Small intestine (tissue), 7 donors: ENCODE measurements at regions not wholly inside any gene's neighbourhood (a gene's known extent, or its start where the extent isn't known, plus 50 kb on each side); places are given as distances from the start of the nearest gene placed in this dataset.

Experiments
- DNase-seq, 2 donors: peaks; one replicate each; pipeline versions ENCODE4 v3.0.0 to v3.0.0-alpha.2; 2013
- FAIRE-seq: peaks from 2 replicates; lab custom pipeline; 2012; peaks lifted over from hg19 to GRCh38; lab: Jason Lieb, UNC
- H3K27ac ChIP-seq, 3 donors: one replicate each; pipeline ENCODE4 v1.5.1; 2013; ENCODE audit warnings: low read length in 2 of 3, mild to moderate bottlenecking in 2 of 3, control low read depth in 1 of 3, inconsistent platforms in 1 of 3, low read depth in 1 of 3, moderate library complexity in 1 of 3
- H3K27me3 ChIP-seq, 3 donors: one replicate each; pipeline ENCODE4 v1.6.1; 2013; ENCODE audit warnings: low read length in 3 of 3, inconsistent platforms in 1 of 3; ENCODE audit not compliant: control insufficient read depth in 3 of 3, insufficient read depth in 3 of 3
- H3K36me3 ChIP-seq, 3 donors: one replicate each; pipeline ENCODE4 v1.6.1; 2013; ENCODE audit warnings: low read length in 3 of 3, inconsistent platforms in 1 of 3, low read depth in 1 of 3, mild to moderate bottlenecking in 1 of 3, moderate library complexity in 1 of 3; ENCODE audit not compliant: control insufficient read depth in 3 of 3, insufficient read depth in 2 of 3
- H3K4me1 ChIP-seq, 3 donors: one replicate each; pipeline ENCODE4 v1.6.1; 2013; ENCODE audit warnings: low read length in 2 of 3, inconsistent platforms in 1 of 3, low read depth in 1 of 3, mild to moderate bottlenecking in 1 of 3, moderate library complexity in 1 of 3; ENCODE audit not compliant: control insufficient read depth in 3 of 3, insufficient read depth in 2 of 3
- H3K4me3 ChIP-seq, 3 donors: one replicate each; pipeline ENCODE4 v1.5.1; 2013; ENCODE audit warnings: low read length in 3 of 3, control low read depth in 1 of 3, inconsistent platforms in 1 of 3, low read depth in 1 of 3, mild to moderate bottlenecking in 1 of 3, moderate library complexity in 1 of 3
- H3K9me3 ChIP-seq, 2 donors: one replicate each; pipeline ENCODE4 v1.6.1; 2013; ENCODE audit warnings: low read depth in 1 of 2, low read length in 1 of 2; ENCODE audit not compliant: control insufficient read depth in 2 of 2, insufficient read depth in 1 of 2
- whole genome bisulfite sequencing, 3 donors: extraction: QIAGEN DNeasy Blood & Tissue Kit; methylation state at CpG; one replicate each; pipeline ENCODE4 v1.1.7; 2013; 5-methylcytosine and 5-hydroxymethylcytosine counted together
- donor health status: healthy with polysubstance abuse.
- donor health status: control.
- donor health status: control.
- donor health status: Bipolar disorder and iron deficiency.
- donor health status: healthy.

- FAIRE-seq = no peak
- WGBS, 3 donors = 90 to 95% (median 93%) methylated on average over 4 of the region's 4 CpGs
- no peak for DNase-seq
- no peaks in the 10 kb centered on the region for H3K36me3 ChIP-seq
- no peak overlapping the region for H3K27ac ChIP-seq
- no peaks in the 10 kb centered on the region for H3K4me1 ChIP-seq
- H3K27me3 ChIP-seq = peaks cover 0 to 5% (median 0%) of the 10 kb centered on the region in 3 donors
- no peak overlapping the region for H3K4me3 ChIP-seq
- peaks cover 0 to 2% of the 10 kb centered on the region in 2 donors for H3K9me3 ChIP-seq
These were observed 256.6 kb upstream of the NR2F2 start for GRCh38 chr15:96073908-96074307.

GRCh38 chr15:96075895-96076294, 254.6 kb upstream of the NR2F2 start:
- H3K27me3 ChIP-seq = no peaks in the 10 kb centered on the region

GRCh38 chr15:96076350-96076749, 254.2 kb upstream of the NR2F2 start:
- DNase-seq (no peak), FAIRE-seq (no peak)
- Histone ChIP-seq H3K36me3 (no peaks in the 10 kb centered on the region), H3K9me3 (peaks cover 0 to 2% of the 10 kb centered on the region in 2 donors), H3K27ac (no peak overlapping the region), H3K27me3 (no peaks in the 10 kb centered on the region), H3K4me1 (no peaks in the 10 kb centered on the region), H3K4me3 (no peak overlapping the region)
- 91 to 94% (median 93%) methylated on average over 6 of the region's 6 CpGs for WGBS, 3 donors

More at GRCh38 chr15:96075895-96076294, 254.6 kb upstream of the NR2F2 start:
- no peaks in the 10 kb centered on the region for H3K36me3 ChIP-seq
- peaks cover 0 to 2% of the 10 kb centered on the region in 2 donors for H3K9me3 ChIP-seq
- no peak overlapping the region for H3K4me3 ChIP-seq
- FAIRE-seq (no peak), DNase-seq (no peak)
- WGBS, 3 donors = 37 to 66% (median 37%) methylated on average over 2 of the region's 2 CpGs
- H3K27ac ChIP-seq = no peak overlapping the region
- H3K4me1 ChIP-seq = no peaks in the 10 kb centered on the region

- H3K27ac ChIP-seq = no peak overlapping the region
- H3K4me3 ChIP-seq = no peak overlapping the region
- WGBS, 3 donors = 90 to 92% (median 91%) methylated on average over 4 of the region's 4 CpGs
- DNase-seq = no peak
- H3K4me1 ChIP-seq = no peaks in the 10 kb centered on the region
- H3K36me3 ChIP-seq = no peaks in the 10 kb centered on the region
- H3K9me3 ChIP-seq = no peaks in the 10 kb centered on the region
- H3K27me3 ChIP-seq = no peaks in the 10 kb centered on the region
- FAIRE-seq = no peak
These were observed 251.5 kb upstream of the NR2F2 start for GRCh38 chr15:96079041-96079440.

- no peaks in the 10 kb centered on the region for H3K9me3 ChIP-seq
- 80 to 82% (median 81%) methylated on average over 3 of the region's 3 CpGs for WGBS, 3 donors
- H3K36me3 ChIP-seq = no peaks in the 10 kb centered on the region
- no peak for DNase-seq
- no peak overlapping the region for H3K27ac ChIP-seq
- FAIRE-seq = no peak
- H3K4me3 ChIP-seq = no peak overlapping the region
- no peaks in the 10 kb centered on the region for H3K27me3 ChIP-seq
- no peaks in the 10 kb centered on the region for H3K4me1 ChIP-seq
These were observed 250.6 kb upstream of the NR2F2 start for GRCh38 chr15:96079882-96080281.

GRCh38 chr15:96086164-96086563, 244.3 kb upstream of the NR2F2 start:
- WGBS, 3 donors = 43 to 56% (median 53%) methylated on average over 3 of the region's 3 CpGs
- H3K27ac ChIP-seq = no peak overlapping the region
- DNase-seq (no peak), FAIRE-seq (no peak)
- no peaks in the 10 kb centered on the region for H3K9me3 ChIP-seq
- H3K36me3 ChIP-seq = no peaks in the 10 kb centered on the region
- no peaks in the 10 kb centered on the region for H3K4me1 ChIP-seq
- peaks cover 0 to under 1% (median 0%) of the 10 kb centered on the region in 3 donors for H3K27me3 ChIP-seq
- H3K4me3 ChIP-seq = no peak overlapping the region

GRCh38 chr15:96087180-96087884, 243.2 kb upstream of the NR2F2 start:
- H3K27me3 ChIP-seq = peaks cover 0 to 3% (median 0%) of the 10 kb centered on the region in 3 donors
- H3K27ac ChIP-seq = no peak overlapping the region
- no peak overlapping the region for H3K4me3 ChIP-seq
- WGBS, 3 donors = 38 to 49% (median 40%) methylated on average over 2 of the region's 2 CpGs
- FAIRE-seq = no peak
- H3K9me3 ChIP-seq = no peaks in the 10 kb centered on the region
- H3K4me1 ChIP-seq = no peaks in the 10 kb centered on the region
- H3K36me3 ChIP-seq = no peaks in the 10 kb centered on the region
- DNase-seq = no peak

- H3K9me3 ChIP-seq = no peaks in the 10 kb centered on the region
- WGBS, 3 donors = 49 to 91% (median 74%) methylated on average over 1 of the region's 1 CpG
- FAIRE-seq (no peak), DNase-seq (no peak)
- no peak overlapping the region for H3K27ac ChIP-seq
- no peak overlapping the region for H3K4me3 ChIP-seq
- peaks cover 0 to 3% (median 0%) of the 10 kb centered on the region in 3 donors for H3K27me3 ChIP-seq
- H3K36me3 ChIP-seq = no peaks in the 10 kb centered on the region
- no peaks in the 10 kb centered on the region for H3K4me1 ChIP-seq
These were observed 241.8 kb upstream of the NR2F2 start for GRCh38 chr15:96088650-96089049.
